PC-3 (cell line): ENCODE measurements at regions not wholly inside any gene's neighbourhood (a gene's known extent, or its start where the extent isn't known, plus 50 kb on each side); places are given as distances from the start of the nearest gene placed in this dataset.

Source experiments
- CTCF ChIP-seq: fragments of 300-600 bp; sonication (generic); conservative IDR thresholded peaks from 2 replicates; pipeline ENCODE4 v1.5.1; 2017; ENCODE audit warnings: antibody characterized with exemption, low read depth, mild to moderate bottlenecking, low read length
- EZH2 ChIP-seq: fragments of 300-600 bp; sonication (generic); IDR thresholded peaks from one replicate; pipeline ENCODE4 v1.6.1; 2017; ENCODE audit warnings: antibody characterized with exemption, mild to moderate bottlenecking, low read length; ENCODE audit not compliant: unreplicated experiment
- EZH2phosphoT487 ChIP-seq: fragments of 300-600 bp; sonication (generic); IDR thresholded peaks from 2 replicates; pipeline ENCODE4 v1.6.1; 2018; ENCODE audit warnings: mild to moderate bottlenecking, antibody characterized with exemption, low read length, borderline replicate concordance

DNA sequence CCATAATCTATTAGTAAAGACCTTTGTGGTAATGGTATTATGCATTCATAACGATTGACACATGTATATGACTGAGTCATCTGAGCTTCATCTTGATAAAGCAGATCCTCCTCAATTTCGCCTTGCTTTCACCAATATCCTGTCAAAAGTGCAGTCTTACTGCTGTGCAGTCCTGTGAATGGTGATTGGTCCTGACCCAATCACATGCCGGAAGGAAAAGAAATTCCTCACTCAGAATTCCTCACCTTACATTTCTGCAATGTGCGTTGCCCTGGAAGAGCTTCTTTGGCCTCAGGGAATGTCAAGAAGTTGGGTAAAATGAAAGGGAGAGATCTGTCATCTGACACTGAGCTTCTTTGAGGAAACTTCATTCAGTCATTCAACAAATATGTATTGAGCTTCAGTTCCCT lies 121.0 kb upstream of the TSPAN2 start:
- TF ChIP-seq CTCF (no peak), EZH2phosphoT487 (no peak), EZH2 (no peak)
